HFFc6 (cell line): ENCODE measurements at regions not wholly inside any gene's neighbourhood (a gene's known extent, or its start where the extent isn't known, plus 50 kb on each side); places are given as distances from the start of the nearest gene placed in this dataset.
"Not testable (repeated sequence)": the region's sequence is repeated elsewhere in the genome, so short reads cannot be mapped to it uniquely, and the experiment has no call there.

ENCODE experiments used
- DNase-seq: peaks from one replicate; pipeline ENCODE4 v3.0.0-alpha.2; 2018
- H3K27ac Mint-ChIP-seq: 2 replicates; pipeline ENCODE4 v1.8.0; 2020; ENCODE audit warnings: mild to moderate bottlenecking, mixed read lengths
- H3K27me3 Mint-ChIP-seq: 2 replicates; pipeline ENCODE4 v1.8.0; 2021; ENCODE audit warnings: mild to moderate bottlenecking, moderate library complexity, mixed read lengths; ENCODE audit not compliant: insufficient read depth
- H3K36me3 Mint-ChIP-seq: 2 replicates; pipeline ENCODE4 v1.8.0; 2021; ENCODE audit warnings: low read depth, mixed read lengths
- H3K4me1 Mint-ChIP-seq: 2 replicates; pipeline ENCODE4 v1.8.0; 2020; ENCODE audit warnings: low read depth, mixed read lengths
- H3K4me3 Mint-ChIP-seq: 2 replicates; pipeline ENCODE4 v1.8.0; 2020; ENCODE audit warnings: mild to moderate bottlenecking, moderate library complexity, mixed read lengths
- H3K9me3 Mint-ChIP-seq: 2 replicates; pipeline ENCODE4 v1.8.0; 2020; ENCODE audit warnings: mild to moderate bottlenecking, mixed read lengths
- CTCF ChIP-seq: fragments of 200-600 bp; sonication (generic); IDR thresholded peaks from 2 replicates; pipeline ENCODE4 v1.5.0; 2021; ENCODE audit warnings: antibody characterized with exemption, mild to moderate bottlenecking

- H3K36me3 Mint-ChIP-seq = no peaks in the 10 kb centered on the region
- peaks cover 5% of the 10 kb centered on the region for H3K27me3 Mint-ChIP-seq
- no peak overlapping the region for H3K27ac Mint-ChIP-seq
- no peak for TF ChIP-seq CTCF
- peaks cover 13% of the 10 kb centered on the region for H3K4me1 Mint-ChIP-seq
- peak; percentile 30 for DNase-seq
- H3K9me3 Mint-ChIP-seq = no peaks in the 10 kb centered on the region
- no peak overlapping the region; the same call in 1 of the 2 replicates for H3K4me3 Mint-ChIP-seq
Observed at GRCh38 chr15:77869021-77869895, 208.3 kb downstream of the TBC1D2B start.

GRCh38 chr15:77868048-77868629 is 209.4 kb downstream of the TBC1D2B start:
- H3K27me3 Mint-ChIP-seq = peaks cover 13% of the 10 kb centered on the region
- H3K36me3 Mint-ChIP-seq, H3K27ac Mint-ChIP-seq, DNase-seq, H3K4me3 Mint-ChIP-seq, H3K9me3 Mint-ChIP-seq: not testable (repeated sequence)
- peaks cover 18% of the 10 kb centered on the region for H3K4me1 Mint-ChIP-seq

GRCh38 chr15:77867266-77868047 is 210.1 kb downstream of the TBC1D2B start:
- Mint-ChIP-seq H3K27ac (no peak overlapping the region), H3K4me1 (peaks cover 18% of the 10 kb centered on the region), H3K27me3 (peaks cover 13% of the 10 kb centered on the region), H3K9me3 (no peaks in the 10 kb centered on the region), H3K4me3 (no peak overlapping the region), H3K36me3 (no peaks in the 10 kb centered on the region)
- TF ChIP-seq CTCF = no peak
- no peak for DNase-seq

GRCh38 chr15:77866596-77867125 is 210.8 kb downstream of the TBC1D2B start:
- no peak for DNase-seq
- no peaks in the 10 kb centered on the region for H3K36me3 Mint-ChIP-seq
- no peaks in the 10 kb centered on the region for H3K9me3 Mint-ChIP-seq
- H3K4me3 Mint-ChIP-seq = no peak overlapping the region
- TF ChIP-seq CTCF = no peak
- peaks cover 15% of the 10 kb centered on the region for H3K27me3 Mint-ChIP-seq
- no peak overlapping the region for H3K27ac Mint-ChIP-seq
- peaks cover 18% of the 10 kb centered on the region for H3K4me1 Mint-ChIP-seq

GRCh38 chr15:77866186-77866585 is 211.3 kb downstream of the TBC1D2B start:
- Mint-ChIP-seq H3K36me3 (no peaks in the 10 kb centered on the region), H3K4me3 (no peak overlapping the region), H3K27me3 (peaks cover 18% of the 10 kb centered on the region), H3K9me3 (no peaks in the 10 kb centered on the region), H3K27ac (no peak overlapping the region), H3K4me1 (peaks cover 18% of the 10 kb centered on the region)
- no peak for DNase-seq
- TF ChIP-seq CTCF = no peak
